Neuronal stem cell (in vitro differentiated cells): ENCODE measurements at regions not wholly inside any gene's neighbourhood (a gene's known extent, or its start where the extent isn't known, plus 50 kb on each side); places are given as distances from the start of the nearest gene placed in this dataset.

Experiments used
- DNase-seq: peaks from one replicate; pipeline ENCODE4 v3.0.0-alpha.2; 2013; ENCODE audit warnings: low spot score
- H2AFZ ChIP-seq: one replicate; pipeline ENCODE4 v1.6.1; 2013; ENCODE audit warnings: mild to moderate bottlenecking, low read length, inconsistent platforms
- H2AK5ac ChIP-seq: 2 replicates; pipeline ENCODE4 v1.6.1; 2013; ENCODE audit warnings: low read depth, mild to moderate bottlenecking, inconsistent platforms, low read length, moderate library complexity, mixed read lengths
- H2BK120ac ChIP-seq: 2 replicates; pipeline ENCODE4 v1.6.1; 2013; ENCODE audit warnings: low read depth, mild to moderate bottlenecking, inconsistent platforms, low read length, moderate library complexity, mixed read lengths
- H2BK12ac ChIP-seq: one replicate; pipeline ENCODE4 v1.6.1; 2013; ENCODE audit warnings: low read length, inconsistent platforms
- H2BK15ac ChIP-seq: 2 replicates; pipeline ENCODE4 v1.6.1; 2013; ENCODE audit warnings: mild to moderate bottlenecking, low read length, inconsistent platforms, mixed read lengths
- H2BK5ac ChIP-seq: one replicate; pipeline ENCODE4 v1.6.1; 2013; ENCODE audit warnings: inconsistent platforms, mild to moderate bottlenecking, low read length, moderate library complexity
- H3K14ac ChIP-seq: one replicate; pipeline ENCODE4 v1.6.1; 2013; ENCODE audit warnings: low read length, inconsistent platforms
- H3K18ac ChIP-seq: 2 replicates; pipeline ENCODE4 v1.6.1; 2013; ENCODE audit warnings: low read length, inconsistent platforms
- H3K23ac ChIP-seq: 2 replicates; pipeline ENCODE4 v1.6.1; 2013; ENCODE audit warnings: low read depth, mild to moderate bottlenecking, mixed read lengths, low read length, inconsistent platforms; ENCODE audit not compliant: poor library complexity
- H3K27ac ChIP-seq: replicated peaks from 3 replicates; pipeline ENCODE4 v1.5.1; 2013; ENCODE audit warnings: low read length, inconsistent platforms
- H3K27me3 ChIP-seq, 3 experiments: 2 replicates each; pipeline ENCODE4 v1.6.1; 2013; ENCODE audit warnings: low read length in 3 of 3, mild to moderate bottlenecking in 2 of 3, inconsistent platforms in 1 of 3, low read depth in 1 of 3, mixed read lengths in 1 of 3, moderate library complexity in 1 of 3; ENCODE audit not compliant: control insufficient read depth in 3 of 3, insufficient read depth in 3 of 3
- H3K36me3 ChIP-seq, 2 donors: replicated peaks in 1 of 2; 2 replicates each; pipeline ENCODE4 v1.6.1; 2013; ENCODE audit warnings: low read length in 2 of 2; ENCODE audit not compliant: control insufficient read depth in 2 of 2, insufficient read depth in 2 of 2
- H3K4ac ChIP-seq: 2 replicates; pipeline ENCODE4 v1.6.1; 2013; ENCODE audit warnings: inconsistent platforms, mild to moderate bottlenecking, low read length, moderate library complexity
- H3K4me1 ChIP-seq, 2 donors: 1 replicate in 1 of 2; 2 replicates in 1 of 2; pipeline ENCODE4 v1.6.1; 2013; ENCODE audit warnings: low read length in 2 of 2, low read depth in 1 of 2; ENCODE audit not compliant: control insufficient read depth in 2 of 2, insufficient read depth in 1 of 2
- H3K4me2 ChIP-seq: one replicate; pipeline ENCODE4 v1.6.1; 2013; ENCODE audit warnings: mild to moderate bottlenecking, low read length, inconsistent platforms; ENCODE audit not compliant: insufficient read depth, poor library complexity, severe bottlenecking
- H3K4me3 ChIP-seq, 2 donors: 2 replicates each; pipeline ENCODE4 v1.5.1; 2013; ENCODE audit warnings: low read length in 2 of 2, mild to moderate bottlenecking in 2 of 2, inconsistent platforms in 1 of 2, moderate library complexity in 1 of 2
- H3K79me1 ChIP-seq: one replicate; pipeline ENCODE4 v1.6.1; 2013; ENCODE audit warnings: low read depth, mild to moderate bottlenecking, inconsistent platforms, low read length, moderate library complexity
- H3K9ac ChIP-seq: one replicate; pipeline ENCODE4 v1.6.1; 2013; ENCODE audit warnings: mild to moderate bottlenecking, low read depth, low read length, inconsistent platforms; ENCODE audit not compliant: poor library complexity
- H3K9me3 ChIP-seq, 2 donors: replicated peaks in 1 of 2; 2 replicates each; pipeline versions ENCODE3 to v1.6.1; 2013; ENCODE audit warnings: low read length in 2 of 2, mild to moderate bottlenecking in 2 of 2, inconsistent platforms in 1 of 2, low read depth in 1 of 2, mixed read lengths in 1 of 2, moderate library complexity in 1 of 2; ENCODE audit not compliant: control insufficient read depth in 2 of 2, insufficient read depth in 1 of 2
- H4K8ac ChIP-seq: one replicate; pipeline ENCODE4 v1.6.1; 2013; ENCODE audit warnings: low read depth, mild to moderate bottlenecking, inconsistent platforms, low read length, moderate library complexity
- H4K91ac ChIP-seq: one replicate; pipeline ENCODE4 v1.6.1; 2013; ENCODE audit warnings: low read length, low read depth, mild to moderate bottlenecking, inconsistent platforms; ENCODE audit not compliant: poor library complexity
- WGBS, 2 donors: extraction: QIAGEN DNeasy Blood & Tissue Kit; methylation state at CpG; one replicate each; pipeline ENCODE4 v1.1.7; 2013; ENCODE audit warnings: missing lambda C conversion rate in 2 of 2, mixed read lengths in 1 of 2; ENCODE audit not compliant: insufficient read length in 2 of 2, insufficient replicate concordance in 1 of 2; ENCODE audit errors: extremely low coverage in 2 of 2; 5-methylcytosine and 5-hydroxymethylcytosine counted together

GRCh38 chr2:59967691-59968090 lies 585.8 kb downstream of the BCL11A start:
- Histone ChIP-seq H4K91ac (no peak overlapping the region), H3K9ac (no peak overlapping the region), H2AFZ (no peak overlapping the region), H3K79me1 (no peaks in the 10 kb centered on the region), H3K4ac (no peak overlapping the region), H3K27me3 (no peaks in the 10 kb centered on the region), H3K4me2 (no peak overlapping the region), H2BK120ac (no peak overlapping the region), H4K8ac (no peak overlapping the region), H3K14ac (no peak overlapping the region), H2BK15ac (no peak overlapping the region), H3K4me3 (no peak overlapping the region), H3K23ac (no peak overlapping the region), H3K27ac (no peak overlapping the region), H2BK12ac (no peak overlapping the region), H2AK5ac (no peak overlapping the region), H3K9me3 (no peaks in the 10 kb centered on the region), H3K36me3 (no peaks in the 10 kb centered on the region), H3K4me1 (no peaks in the 10 kb centered on the region), H2BK5ac (no peak overlapping the region), H3K18ac (no peak overlapping the region)
- no peak for DNase-seq
- WGBS, 2 donors, result no CpG with 5 or more reads among the region's 3 CpGs

GRCh38 chr2:59963157-59963556 lies 590.3 kb downstream of the BCL11A start:
- no peak overlapping the region for H2BK12ac ChIP-seq
- no peak overlapping the region for H3K14ac ChIP-seq
- H3K27me3 ChIP-seq, result no peaks in the 10 kb centered on the region
- no peak overlapping the region for H3K27ac ChIP-seq
- H3K4me1 ChIP-seq, result no peaks in the 10 kb centered on the region
- H2AK5ac ChIP-seq, result no peak overlapping the region
- no peak overlapping the region for H2BK120ac ChIP-seq
- no peak overlapping the region for H3K4ac ChIP-seq
- no peak overlapping the region for H2AFZ ChIP-seq
- H3K18ac ChIP-seq, result peak overlapping the region; percentile 48
- H3K36me3 ChIP-seq, result no peaks in the 10 kb centered on the region
- no peak for DNase-seq
- no peak overlapping the region for H4K8ac ChIP-seq
- no peak overlapping the region for H4K91ac ChIP-seq
- H3K9ac ChIP-seq, result no peak overlapping the region
- no peak overlapping the region for H2BK15ac ChIP-seq
- H3K4me3 ChIP-seq, result no peak overlapping the region
- H3K9me3 ChIP-seq, result no peaks in the 10 kb centered on the region
- H3K23ac ChIP-seq, result no peak overlapping the region
- H2BK5ac ChIP-seq, result no peak overlapping the region
- H3K4me2 ChIP-seq, result no peak overlapping the region
- no peaks in the 10 kb centered on the region for H3K79me1 ChIP-seq

- no peak overlapping the region for H3K27ac ChIP-seq
- no CpG with 5 or more reads among the region's 2 CpGs for WGBS, 2 donors
Observed at GRCh38 chr2:59961746-59962145, 591.7 kb downstream of the BCL11A start.

GRCh38 chr2:59959944-59960343 lies 593.5 kb downstream of the BCL11A start:
- H4K8ac ChIP-seq, result no peak overlapping the region
- no peak for DNase-seq
- no peak overlapping the region for H3K27ac ChIP-seq
- no CpG with 5 or more reads among the region's 3 CpGs for WGBS, 2 donors
- H3K4me3 ChIP-seq, result no peak overlapping the region
- no peak overlapping the region for H3K18ac ChIP-seq
- no peak overlapping the region for H3K23ac ChIP-seq
- no peak overlapping the region for H2BK12ac ChIP-seq
- H4K91ac ChIP-seq, result no peak overlapping the region
- no peaks in the 10 kb centered on the region for H3K4me1 ChIP-seq
- no peak overlapping the region for H2BK15ac ChIP-seq
- no peaks in the 10 kb centered on the region for H3K27me3 ChIP-seq
- no peak overlapping the region for H3K4me2 ChIP-seq
- H2BK5ac ChIP-seq, result no peak overlapping the region
- no peak overlapping the region for H2AK5ac ChIP-seq
- no peak overlapping the region for H3K9ac ChIP-seq
- H3K79me1 ChIP-seq, result no peaks in the 10 kb centered on the region
- no peak overlapping the region for H2BK120ac ChIP-seq
- no peak overlapping the region for H3K4ac ChIP-seq
- H3K36me3 ChIP-seq, result no peaks in the 10 kb centered on the region
- no peaks in the 10 kb centered on the region for H3K9me3 ChIP-seq
- H2AFZ ChIP-seq, result no peak overlapping the region
- no peak overlapping the region for H3K14ac ChIP-seq

More at GRCh38 chr2:59961746-59962145, 591.7 kb downstream of the BCL11A start:
- H3K9ac ChIP-seq, result no peak overlapping the region
- H3K14ac ChIP-seq, result no peak overlapping the region
- no peak overlapping the region for H2AK5ac ChIP-seq
- H3K18ac ChIP-seq, result no peak overlapping the region
- no peak overlapping the region for H3K23ac ChIP-seq
- H3K9me3 ChIP-seq, result no peaks in the 10 kb centered on the region
- H2BK120ac ChIP-seq, result no peak overlapping the region
- no peak overlapping the region for H3K4me2 ChIP-seq
- H2AFZ ChIP-seq, result no peak overlapping the region
- H4K8ac ChIP-seq, result no peak overlapping the region
- no peaks in the 10 kb centered on the region for H3K27me3 ChIP-seq
- H3K79me1 ChIP-seq, result no peaks in the 10 kb centered on the region
- H2BK15ac ChIP-seq, result no peak overlapping the region
- no peak overlapping the region for H3K4me3 ChIP-seq
- no peak overlapping the region for H3K4ac ChIP-seq
- no peak overlapping the region for H4K91ac ChIP-seq
- H3K36me3 ChIP-seq, result no peaks in the 10 kb centered on the region
- H2BK12ac ChIP-seq, result no peak overlapping the region
- no peaks in the 10 kb centered on the region for H3K4me1 ChIP-seq
- no peak for DNase-seq
- no peak overlapping the region for H2BK5ac ChIP-seq
